GM13977 (cell line): ENCODE measurements at regions not wholly inside any gene's neighbourhood (a gene's known extent, or its start where the extent isn't known, plus 50 kb on each side); places are given as distances from the start of the nearest gene placed in this dataset.

ENCODE experiments used
- DNase-seq: peaks from one replicate; pipeline ENCODE4 v3.0.0; 2012; ENCODE audit warnings: low spot score
- CTCF ChIP-seq: IDR thresholded peaks from 2 replicates; pipeline ENCODE4 v1.5.1; 2012; ENCODE audit warnings: mild to moderate bottlenecking, control low read depth; ENCODE audit not compliant: insufficient read depth; ENCODE audit errors: extremely low read depth, missing control alignments
- in situ Hi-C: fragments of 300-500 bp; cut with MboI; formaldehyde crosslinking; loops from one replicate; pipeline ENCODE4 v1.12.0; 2022; ENCODE audit warnings: low sequenced_read_pairs, low pct_unique_long_range_greater_than_20kb, mixed read lengths, inconsistent platforms; ENCODE audit not compliant: unreplicated experiment

- no peak for TF ChIP-seq CTCF
- in situ Hi-C loops: no loop called here
Measured at GRCh38 chr6:142523515-142524375, 221.9 kb downstream of the ADGRG6 start.

GRCh38 chr6:142530566-142530965 lies 228.8 kb downstream of the ADGRG6 start:
- in situ Hi-C loops: no loop called here
- no peak for TF ChIP-seq CTCF
- no peak for DNase-seq

More at GRCh38 chr6:142523515-142524375, 221.9 kb downstream of the ADGRG6 start:
- DNase-seq: no peak

GRCh38 chr6:142531727-142532126 lies 229.9 kb downstream of the ADGRG6 start:
- DNase-seq: no peak
- TF ChIP-seq CTCF: no peak
- in situ Hi-C loops: no loop called here

GRCh38 chr6:142534076-142534475 lies 232.3 kb downstream of the ADGRG6 start:
- in situ Hi-C loops: no loop called here
- TF ChIP-seq CTCF: no peak
- no peak for DNase-seq

- DNase-seq: no peak
- TF ChIP-seq CTCF: no peak
- in situ Hi-C loops: no loop called here
Measured at GRCh38 chr6:142534484-142534883, 232.7 kb downstream of the ADGRG6 start.

GRCh38 chr6:142537612-142538478 lies 236.0 kb downstream of the ADGRG6 start:
- TF ChIP-seq CTCF: peak; percentile 54
- no peak for DNase-seq
- in situ Hi-C loops: no loop called here
